GM23248 (cell line): ENCODE measurements at regions not wholly inside any gene's neighbourhood (a gene's known extent, or its start where the extent isn't known, plus 50 kb on each side); places are given as distances from the start of the nearest gene placed in this dataset.
"Not testable (repeated sequence)": the region's sequence is repeated elsewhere in the genome, so short reads cannot be mapped to it uniquely, and the experiment has no call there.

Experiments
- DNase-seq: peaks from one replicate; pipeline ENCODE4 v3.0.0-alpha.2; 2015
- H2AFZ ChIP-seq: fragments of 200-600 bp; sonication (generic); 2 replicates; pipeline ENCODE4 v1.6.1; 2016; ENCODE audit warnings: antibody characterized with exemption
- H3F3A ChIP-seq: fragments of 200-600 bp; sonication (generic); 2 replicates; pipeline ENCODE4 v1.6.1; 2016; ENCODE audit warnings: mild to moderate bottlenecking, antibody characterized with exemption, mixed run types; ENCODE audit not compliant: insufficient read depth
- H3K27ac ChIP-seq: fragments of 200-600 bp; sonication (generic); 2 replicates; pipeline ENCODE4 v1.5.1; 2016; ENCODE audit warnings: mild to moderate bottlenecking
- H3K27me3 ChIP-seq: fragments of 200-600 bp; sonication (generic); replicated peaks from 2 replicates; pipeline ENCODE4 v1.6.1; 2016; ENCODE audit warnings: mild to moderate bottlenecking; ENCODE audit not compliant: insufficient read depth
- H3K36me3 ChIP-seq: fragments of 200-600 bp; sonication (generic); 2 replicates; pipeline ENCODE4 v1.6.1; 2016; ENCODE audit warnings: low read depth, mild to moderate bottlenecking
- H3K4me1 ChIP-seq: fragments of 200-600 bp; sonication (generic); 2 replicates; pipeline ENCODE4 v1.6.1; 2016; ENCODE audit warnings: mild to moderate bottlenecking; ENCODE audit not compliant: insufficient read depth
- H3K4me2 ChIP-seq: fragments of 200-600 bp; sonication (generic); one replicate; pipeline ENCODE4 v1.6.1; 2016; ENCODE audit warnings: mild to moderate bottlenecking; ENCODE audit not compliant: unreplicated experiment
- H3K4me3 ChIP-seq: fragments of 200-600 bp; sonication (generic); 2 replicates; pipeline ENCODE4 v1.5.1; 2016; ENCODE audit warnings: mild to moderate bottlenecking
- H3K79me2 ChIP-seq: fragments of 200-600 bp; sonication (generic); 2 replicates; pipeline ENCODE4 v1.6.1; 2016; ENCODE audit warnings: mild to moderate bottlenecking; ENCODE audit not compliant: insufficient read depth
- H3K9ac ChIP-seq: fragments of 200-600 bp; sonication (generic); 2 replicates; pipeline ENCODE4 v1.6.1; 2016; ENCODE audit warnings: mild to moderate bottlenecking
- H3K9me2 ChIP-seq: fragments of 200-600 bp; sonication (generic); 2 replicates; pipeline ENCODE4 v1.6.1; 2016; ENCODE audit warnings: mixed run types, mild to moderate bottlenecking, moderate library complexity; ENCODE audit not compliant: insufficient read depth
- H3K9me3 ChIP-seq: fragments of 200-600 bp; sonication (generic); one replicate; pipeline ENCODE4 v1.6.1; 2017; ENCODE audit warnings: low read depth
- H4K20me1 ChIP-seq: fragments of 200-600 bp; sonication (generic); 2 replicates; pipeline ENCODE4 v1.6.0; 2016; ENCODE audit not compliant: insufficient read depth
- EZH2 ChIP-seq: fragments of 200-600 bp; sonication (generic); IDR thresholded peaks from 2 replicates; pipeline ENCODE4 v1.6.1; 2018; ENCODE audit warnings: antibody characterized with exemption, mild to moderate bottlenecking; ENCODE audit not compliant: insufficient read depth, poor library complexity, severe bottlenecking
- EZH2phosphoT487 ChIP-seq: fragments of 200-600 bp; sonication (generic); IDR thresholded peaks from 2 replicates; pipeline ENCODE4 v1.6.1; 2018; ENCODE audit warnings: antibody characterized with exemption, moderate library complexity, mild to moderate bottlenecking, low read depth; ENCODE audit not compliant: insufficient read depth
- WGBS, 2 experiments: methylation state at CpG; one replicate each; pipeline ENCODE4 v1.1.6; 2015 to 2017; ENCODE audit warnings: low lambda C conversion rate in 2 of 2, low coverage in 1 of 2; ENCODE audit errors: missing lambda C conversion rate in 2 of 2; 5-methylcytosine and 5-hydroxymethylcytosine counted together
- in situ Hi-C: fragments of 300-500 bp; cut with MboI; formaldehyde crosslinking; loops from 2 replicates; pipeline ENCODE4 v1.15.0; 2020

DNA sequence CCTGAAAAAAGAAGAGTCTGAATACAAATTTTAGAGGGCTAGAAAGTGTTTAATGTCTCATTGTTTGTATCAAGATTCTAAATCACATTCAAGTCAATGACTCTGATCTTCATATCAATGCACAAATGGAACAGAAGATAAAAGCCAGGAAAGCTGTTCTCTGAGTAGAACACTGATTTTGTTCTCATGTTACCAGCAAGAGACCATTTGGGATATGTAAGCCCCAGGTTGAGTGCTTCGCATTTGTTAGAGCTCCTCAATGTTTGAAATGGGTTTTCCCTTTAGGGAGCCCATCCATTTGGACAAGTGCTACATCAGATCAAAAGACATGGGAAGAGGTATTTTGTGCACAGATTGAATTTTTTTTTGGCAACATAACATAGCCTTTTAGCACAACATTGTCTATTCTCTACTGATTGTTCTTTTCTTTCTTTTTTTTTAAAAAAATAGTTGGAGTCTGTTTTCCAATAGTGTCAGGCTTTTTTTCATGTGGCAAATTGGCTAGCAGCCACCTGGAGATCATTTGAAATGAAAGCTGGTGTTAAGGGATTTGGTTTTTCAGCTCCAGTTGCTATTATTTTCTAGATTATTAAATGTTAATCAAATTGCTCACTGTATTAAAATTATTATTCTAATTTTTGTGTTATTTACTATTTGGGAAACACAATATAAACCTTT is 74.5 kb upstream of the ZPLD1 start:
- WGBS, 2 experiments = 0 to 4% methylated on average over 1 of the region's 1 CpG
- Histone ChIP-seq H3F3A (no peaks in the 10 kb centered on the region), H3K4me2 (no peak overlapping the region), H3K4me3 (no peak overlapping the region), H3K27me3 (no peaks in the 10 kb centered on the region), H3K36me3 (no peaks in the 10 kb centered on the region), H3K79me2 (no peaks in the 10 kb centered on the region), H4K20me1 (no peaks in the 10 kb centered on the region), H3K9me2 (no peaks in the 10 kb centered on the region), H3K4me1 (no peaks in the 10 kb centered on the region), H2AFZ (no peak overlapping the region), H3K9me3 (no peaks in the 10 kb centered on the region), H3K27ac (no peak overlapping the region), H3K9ac (no peak overlapping the region)
- TF ChIP-seq EZH2phosphoT487 (no peak), EZH2 (no peak)
- no peak for DNase-seq
- in situ Hi-C loops = no loop called here

- Histone ChIP-seq H3K4me2 (no peak overlapping the region), H3K79me2 (no peaks in the 10 kb centered on the region), H3K4me1 (no peaks in the 10 kb centered on the region), H4K20me1 (no peaks in the 10 kb centered on the region), H3K27me3 (no peaks in the 10 kb centered on the region), H3K27ac (no peak overlapping the region), H3F3A (no peaks in the 10 kb centered on the region), H3K9ac (no peak overlapping the region), H3K9me3 (no peaks in the 10 kb centered on the region), H2AFZ (no peak overlapping the region), H3K36me3 (no peaks in the 10 kb centered on the region), H3K4me3 (no peak overlapping the region), H3K9me2 (no peaks in the 10 kb centered on the region)
- in situ Hi-C loops = no loop called here
- DNase-seq = no peak
- 2 to 4% methylated on average over 3 of the region's 3 CpGs for WGBS, 2 experiments
- TF ChIP-seq EZH2 = no peak
- TF ChIP-seq EZH2phosphoT487 = no peak
These were observed 73.7 kb upstream of the ZPLD1 start for GRCh38 chr3:102361101-102361500.

DNA sequence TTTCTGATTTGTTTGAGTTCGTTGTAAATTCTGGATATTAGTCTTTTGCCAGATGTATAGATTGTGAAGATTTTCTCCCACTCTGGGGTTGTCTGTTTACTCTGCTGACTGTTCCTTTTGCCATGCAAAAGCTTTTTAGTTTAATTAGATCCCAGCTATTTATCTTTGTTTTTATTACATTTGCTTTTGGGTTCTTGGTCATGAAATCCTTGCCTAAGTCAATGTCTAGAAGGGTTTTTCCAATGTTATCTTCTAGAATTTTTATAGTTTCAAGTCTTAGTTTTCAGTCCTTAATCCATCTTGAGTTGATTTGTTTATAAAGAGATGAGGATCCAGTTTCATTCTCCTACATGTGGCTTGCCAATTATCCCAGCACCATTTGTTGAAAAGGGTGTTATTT is 68.7 kb upstream of the ZPLD1 start:
- H3F3A ChIP-seq, H3K4me2 ChIP-seq, H3K4me1 ChIP-seq, H3K9ac ChIP-seq, H3K4me3 ChIP-seq, DNase-seq, H4K20me1 ChIP-seq, H3K9me3 ChIP-seq, in situ Hi-C loops, H3K79me2 ChIP-seq, H3K27me3 ChIP-seq, H3K27ac ChIP-seq, H2AFZ ChIP-seq, H3K9me2 ChIP-seq, H3K36me3 ChIP-seq: not testable (repeated sequence)
- 30 to 38% methylated on average over 1 of the region's 1 CpG for whole genome bisulfite sequencing, 2 experiments

DNA sequence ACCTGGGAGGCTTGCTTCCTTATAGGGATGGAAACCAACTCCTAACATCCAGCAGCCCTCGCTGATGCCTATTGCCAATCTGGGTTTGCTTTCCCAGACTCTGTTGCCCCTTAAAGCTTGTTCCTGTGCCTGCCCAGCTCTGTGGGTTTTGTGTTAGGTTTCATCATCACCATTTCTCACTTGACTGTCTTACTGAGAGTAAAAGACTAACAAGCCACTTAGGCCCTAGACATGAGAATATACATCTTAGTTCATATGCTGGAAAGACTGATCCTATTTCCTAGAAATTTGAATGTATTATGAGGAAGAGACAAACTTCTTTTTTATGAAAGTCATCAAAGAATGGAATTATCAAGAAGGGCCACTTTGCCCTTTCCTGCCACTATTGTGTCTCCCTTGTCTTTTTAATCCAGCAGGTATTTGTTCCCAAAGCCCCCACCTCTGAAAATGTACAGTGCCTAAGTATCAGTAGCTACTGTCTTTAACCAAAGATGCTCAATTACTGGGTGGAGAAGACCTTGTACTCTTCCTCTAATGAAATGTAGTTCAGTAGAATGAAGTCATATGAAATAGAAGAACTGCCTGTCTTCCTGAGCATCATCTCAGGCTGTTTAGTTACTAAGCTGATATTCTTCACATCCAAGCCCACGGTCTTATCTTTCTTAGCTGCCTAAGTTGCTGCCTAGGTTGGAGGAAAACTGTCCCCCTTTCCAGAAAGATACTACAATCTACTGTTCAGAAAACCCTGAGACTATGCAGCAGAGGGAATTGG is 59.8 kb upstream of the ZPLD1 start:
- in situ Hi-C loops = no loop called here
- no peaks in the 10 kb centered on the region for H3K79me2 ChIP-seq
- H3K4me3 ChIP-seq = no peak overlapping the region
- H3K4me2 ChIP-seq = no peak overlapping the region
- DNase-seq = no peak
- no peak overlapping the region for H3K27ac ChIP-seq
- H2AFZ ChIP-seq = no peak overlapping the region
- H3K9ac ChIP-seq = no peak overlapping the region
- no peaks in the 10 kb centered on the region for H3K9me2 ChIP-seq
- H3K4me1 ChIP-seq = no peaks in the 10 kb centered on the region
- no peaks in the 10 kb centered on the region for H3F3A ChIP-seq
- H3K9me3 ChIP-seq = no peaks in the 10 kb centered on the region
- no peaks in the 10 kb centered on the region for H3K27me3 ChIP-seq
- no peak for TF ChIP-seq EZH2phosphoT487
- no peak for TF ChIP-seq EZH2
- H4K20me1 ChIP-seq = no peaks in the 10 kb centered on the region
- 53 to 54% methylated on average over 2 of the region's 2 CpGs for WGBS, 2 experiments
- H3K36me3 ChIP-seq = no peaks in the 10 kb centered on the region
